ENCODE measurements at regions not wholly inside any gene's neighbourhood (a gene's known extent, or its start where the extent isn't known, plus 50 kb on each side); places are given as distances from the start of the nearest gene placed in this dataset.

DNA sequence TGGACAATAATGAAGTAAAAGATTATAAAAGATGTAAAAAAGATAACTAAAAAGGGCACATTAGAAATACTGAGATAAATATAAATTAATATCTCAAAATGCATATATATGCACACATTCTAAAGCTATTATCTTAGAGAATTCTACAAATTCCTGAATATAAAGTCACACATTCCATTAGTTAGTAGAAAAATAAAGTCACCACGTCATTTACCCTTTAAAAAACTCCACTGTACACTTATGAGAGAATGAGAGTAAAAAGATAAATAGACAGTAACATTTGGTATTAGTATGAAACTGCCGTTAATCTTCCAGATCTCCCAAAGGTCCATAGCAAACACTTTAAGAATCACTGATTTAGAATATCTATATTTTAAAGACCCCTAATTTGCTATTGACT is 67.2 kb upstream of the IL15 start:
- Histone ChIP-seq H3K27ac (ENCODE audit: low read depth, low read length, poor library complexity, severe bottlenecking) (no peak overlapping the region), H3K36me3 (ENCODE audit: insufficient read depth, low read length, poor library complexity, severe bottlenecking) (no peaks in the 10 kb centered on the region), H3K4me3 (ENCODE audit: low read depth, low read length, poor library complexity, severe bottlenecking) (no peak overlapping the region), H3K27me3 (replicated peaks; ENCODE audit: insufficient read depth, low read depth, low read length, poor library complexity) (no peaks in the 10 kb centered on the region), H3K4me1 (ENCODE audit: insufficient read depth, low read length, poor library complexity, severe bottlenecking) (no peaks in the 10 kb centered on the region), H3K9me3 (ENCODE audit: low read depth, low read length, poor library complexity, severe bottlenecking) (no peaks in the 10 kb centered on the region)
- no TSS peak for BruUV-seq (replicated peaks)
- TF ChIP-seq EZH2 (IDR thresholded peaks at IDR 0.05; ENCODE audit: borderline replicate concordance, low read depth, low read length, poor library complexity, severe bottlenecking) = no peak
- TF ChIP-seq, protein P1, sequence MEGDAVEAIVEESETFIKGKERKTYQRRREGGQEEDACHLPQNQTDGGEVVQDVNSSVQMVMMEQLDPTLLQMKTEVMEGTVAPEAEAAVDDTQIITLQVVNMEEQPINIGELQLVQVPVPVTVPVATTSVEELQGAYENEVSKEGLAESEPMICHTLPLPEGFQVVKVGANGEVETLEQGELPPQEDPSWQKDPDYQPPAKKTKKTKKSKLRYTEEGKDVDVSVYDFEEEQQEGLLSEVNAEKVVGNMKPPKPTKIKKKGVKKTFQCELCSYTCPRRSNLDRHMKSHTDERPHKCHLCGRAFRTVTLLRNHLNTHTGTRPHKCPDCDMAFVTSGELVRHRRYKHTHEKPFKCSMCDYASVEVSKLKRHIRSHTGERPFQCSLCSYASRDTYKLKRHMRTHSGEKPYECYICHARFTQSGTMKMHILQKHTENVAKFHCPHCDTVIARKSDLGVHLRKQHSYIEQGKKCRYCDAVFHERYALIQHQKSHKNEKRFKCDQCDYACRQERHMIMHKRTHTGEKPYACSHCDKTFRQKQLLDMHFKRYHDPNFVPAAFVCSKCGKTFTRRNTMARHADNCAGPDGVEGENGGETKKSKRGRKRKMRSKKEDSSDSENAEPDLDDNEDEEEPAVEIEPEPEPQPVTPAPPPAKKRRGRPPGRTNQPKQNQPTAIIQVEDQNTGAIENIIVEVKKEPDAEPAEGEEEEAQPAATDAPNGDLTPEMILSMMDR (conservative IDR thresholded peaks at IDR 0.05; ENCODE audit: low read depth, low read length) = no peak
- ChIA-PET CTCF (no interaction called here), POLR2A (ENCODE audit: low non-redundant PET) (no interaction called here)
- no peak for DNase-seq (ENCODE audit: low spot score)
- intact Hi-C loops (cut with micrococcal nuclease; ENCODE audit: unreplicated experiment) = no loop called here

DNA sequence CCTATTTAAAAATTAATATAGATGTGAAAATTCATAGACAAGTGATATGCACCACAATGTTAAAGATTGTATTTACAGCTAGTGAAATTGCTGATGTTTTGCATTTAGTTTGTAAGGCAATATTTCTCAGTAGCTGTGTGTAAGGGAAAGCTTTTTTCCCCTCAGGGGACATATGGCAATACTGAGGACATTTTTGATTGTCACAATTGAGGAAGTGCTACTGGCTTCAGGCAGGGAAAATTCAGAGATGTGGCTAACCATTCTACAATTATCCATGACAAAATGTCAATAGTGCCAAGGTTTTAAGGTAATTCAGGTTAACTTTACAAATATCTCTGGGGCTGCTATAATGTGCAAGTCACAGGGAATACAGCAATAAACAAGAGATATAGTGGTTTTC is 66.1 kb upstream of the IL15 start:
- BruUV-seq (replicated peaks) = no TSS peak
- TF ChIP-seq EZH2 (IDR thresholded peaks at IDR 0.05; ENCODE audit: borderline replicate concordance, low read depth, low read length, poor library complexity, severe bottlenecking) = no peak
- TF ChIP-seq, protein P1 (conservative IDR thresholded peaks at IDR 0.05; ENCODE audit: low read depth, low read length) = no peak
- no peaks in the 10 kb centered on the region for H3K36me3 ChIP-seq (ENCODE audit: insufficient read depth, low read length, poor library complexity, severe bottlenecking)
- intact Hi-C loops (cut with micrococcal nuclease; ENCODE audit: unreplicated experiment) = no loop called here
- no peaks in the 10 kb centered on the region for H3K9me3 ChIP-seq (ENCODE audit: low read depth, low read length, poor library complexity, severe bottlenecking)
- ChIA-PET CTCF (no interaction called here), POLR2A (ENCODE audit: low non-redundant PET) (no interaction called here)
- no peak for DNase-seq (ENCODE audit: low spot score)
- H3K27ac ChIP-seq (ENCODE audit: low read depth, low read length, poor library complexity, severe bottlenecking) = no peak overlapping the region
- H3K4me1 ChIP-seq (ENCODE audit: insufficient read depth, low read length, poor library complexity, severe bottlenecking) = no peaks in the 10 kb centered on the region
- H3K4me3 ChIP-seq (ENCODE audit: low read depth, low read length, poor library complexity, severe bottlenecking) = no peak overlapping the region
- no peaks in the 10 kb centered on the region for H3K27me3 ChIP-seq (replicated peaks; ENCODE audit: insufficient read depth, low read depth, low read length, poor library complexity)

DNA sequence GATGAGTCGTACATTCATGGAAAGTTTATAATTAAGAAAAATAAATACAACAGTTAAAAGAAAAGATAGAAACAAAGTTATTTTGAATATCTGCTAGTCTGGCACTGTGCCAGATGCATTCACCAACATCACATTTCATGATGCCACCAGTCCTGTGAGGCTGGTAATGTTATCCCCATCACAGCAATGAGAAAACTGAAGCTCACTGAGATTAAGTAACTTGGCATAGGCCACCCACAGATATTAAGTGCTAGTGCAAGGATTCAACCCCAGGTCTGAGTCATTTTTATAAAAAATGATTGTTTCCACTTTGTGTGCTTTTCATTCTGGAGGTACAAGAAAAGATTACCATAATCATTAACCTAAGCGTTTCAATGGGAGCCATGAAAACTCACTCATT is 65.0 kb upstream of the IL15 start:
- ChIA-PET CTCF (no interaction called here), POLR2A (ENCODE audit: low non-redundant PET) (no interaction called here)
- Histone ChIP-seq H3K9me3 (ENCODE audit: low read depth, low read length, poor library complexity, severe bottlenecking) (no peaks in the 10 kb centered on the region), H3K4me3 (ENCODE audit: low read depth, low read length, poor library complexity, severe bottlenecking) (no peak overlapping the region), H3K27ac (ENCODE audit: low read depth, low read length, poor library complexity, severe bottlenecking) (no peak overlapping the region), H3K27me3 (replicated peaks; ENCODE audit: insufficient read depth, low read depth, low read length, poor library complexity) (no peaks in the 10 kb centered on the region), H3K4me1 (ENCODE audit: insufficient read depth, low read length, poor library complexity, severe bottlenecking) (no peaks in the 10 kb centered on the region), H3K36me3 (ENCODE audit: insufficient read depth, low read length, poor library complexity, severe bottlenecking) (no peaks in the 10 kb centered on the region)
- DNase-seq (ENCODE audit: low spot score) = no peak
- TF ChIP-seq, protein P1 (conservative IDR thresholded peaks at IDR 0.05; ENCODE audit: low read depth, low read length) = no peak
- TF ChIP-seq EZH2 (IDR thresholded peaks at IDR 0.05; ENCODE audit: borderline replicate concordance, low read depth, low read length, poor library complexity, severe bottlenecking) = no peak
- intact Hi-C loops (cut with micrococcal nuclease; ENCODE audit: unreplicated experiment) = no loop called here
- no TSS peak for BruUV-seq (replicated peaks)

Data from A673 (cell line).